CD4-positive, alpha-beta T cell treated with Interleukin-1 beta for 1 hour (primary cell): ENCODE measurements at regions not wholly inside any gene's neighbourhood (a gene's known extent, or its start where the extent isn't known, plus 50 kb on each side); places are given as distances from the start of the nearest gene placed in this dataset.

Source experiments
- DNase-seq, 2 donors: peaks; one replicate each; pipeline ENCODE4 v3.0.0-alpha.2; 2020 to 2022

DNA sequence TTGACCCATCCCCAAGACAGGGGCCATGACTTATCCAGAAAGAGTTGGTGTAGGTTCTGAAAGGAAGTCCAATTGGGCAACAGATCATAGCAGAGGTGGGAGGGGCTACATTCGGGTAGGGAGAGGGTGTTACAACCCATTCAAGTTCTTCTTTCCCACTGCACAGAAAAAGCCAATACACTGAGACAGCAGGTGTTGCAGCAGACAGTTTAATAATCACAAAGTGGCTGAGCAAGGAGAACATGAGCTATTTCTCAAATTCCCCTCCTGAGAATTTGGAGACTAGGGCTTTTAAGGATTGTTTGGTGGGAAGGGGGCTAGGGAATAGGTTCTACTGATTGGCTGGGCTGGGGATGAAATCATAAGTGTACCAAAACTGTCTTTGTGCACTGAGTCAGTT lies 328.4 kb upstream of the POU3F1 start:
- no peak for DNase-seq

GRCh38 chr1:38371505-38371844 lies 324.9 kb upstream of the POU3F1 start:
- DNase-seq, result no peak

DNA sequence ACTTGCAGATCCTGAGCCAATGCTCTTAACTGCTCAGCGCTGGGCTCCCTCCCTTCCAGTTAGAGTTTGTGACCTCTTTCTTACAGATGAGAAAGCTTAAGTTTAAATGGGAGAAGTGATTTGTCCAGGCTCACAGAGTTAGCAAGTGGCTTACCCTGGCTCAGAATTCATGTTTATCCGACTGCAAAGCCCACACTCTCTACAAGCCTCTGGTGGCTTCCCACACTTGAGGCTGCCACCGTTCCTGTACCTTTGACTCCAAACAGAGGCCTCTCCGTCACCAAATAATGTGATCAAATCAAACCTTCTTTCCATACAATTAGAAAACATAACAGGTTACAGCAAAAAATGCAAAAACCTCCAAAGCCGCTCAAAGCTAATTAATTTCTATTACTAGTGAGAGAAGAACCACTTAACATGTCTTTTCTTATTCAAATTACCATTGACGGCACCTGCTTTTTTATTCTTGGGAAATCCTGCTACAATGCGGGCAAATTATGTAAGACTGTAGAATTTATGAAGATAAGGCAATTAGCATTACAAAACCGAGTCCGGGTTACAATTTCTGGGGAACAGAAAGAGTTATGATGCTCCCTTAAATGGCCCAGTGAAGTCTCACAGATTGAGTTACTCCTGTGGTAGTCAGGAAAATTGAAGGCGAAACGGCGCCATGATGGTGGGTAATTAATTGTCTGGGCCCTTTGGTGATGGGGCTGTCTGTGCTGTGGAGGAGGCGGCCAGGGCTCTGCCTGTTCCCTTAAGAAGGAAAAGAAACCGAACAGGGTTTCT lies 324.3 kb upstream of the POU3F1 start:
- no peak for DNase-seq

DNA sequence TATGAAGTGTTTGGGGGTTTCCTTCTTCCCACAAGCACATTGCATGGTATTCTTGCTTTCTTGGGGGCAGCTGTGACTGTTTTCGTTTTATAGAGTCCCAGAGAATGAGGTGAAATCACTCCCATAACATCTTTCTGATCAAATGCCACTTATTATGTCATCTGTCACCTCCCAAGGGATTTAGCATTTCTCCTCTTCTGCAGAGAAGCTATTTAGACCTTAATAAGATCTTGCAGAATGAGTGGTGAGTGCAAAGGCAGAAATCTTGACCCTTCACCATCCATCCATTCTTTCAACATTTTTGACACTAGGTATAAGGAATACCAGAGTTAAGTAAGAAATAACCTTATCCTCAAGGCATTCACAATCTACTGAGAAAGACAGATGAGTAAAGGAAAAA lies 318.6 kb upstream of the POU3F1 start:
- no peak for DNase-seq

GRCh38 chr1:38361566-38361965 lies 315.0 kb upstream of the POU3F1 start:
- DNase-seq, result no peak

- no peak for DNase-seq
Observed at GRCh38 chr1:38360807-38361206, 314.2 kb upstream of the POU3F1 start.

GRCh38 chr1:38353956-38354355 lies 307.4 kb upstream of the POU3F1 start:
- DNase-seq, result no peak

DNA sequence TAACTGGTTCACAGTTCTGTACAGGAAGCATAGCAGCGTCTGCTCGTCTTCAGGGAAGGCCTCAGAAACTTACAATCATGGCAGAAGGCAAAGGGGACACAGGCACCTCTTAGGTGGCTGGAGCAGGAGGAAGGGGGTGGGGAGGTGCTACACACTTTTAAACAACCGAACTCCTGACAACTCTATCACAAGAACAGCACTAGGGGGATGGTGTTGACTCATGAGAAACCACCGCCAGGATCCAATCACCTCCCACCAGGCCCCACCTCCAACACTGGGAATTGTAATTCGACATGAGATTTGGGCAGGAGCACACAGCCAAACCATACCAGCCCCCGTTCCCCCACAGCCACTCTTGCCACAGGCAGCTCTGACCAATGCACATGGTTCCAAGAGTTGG lies 306.3 kb upstream of the POU3F1 start:
- no peak for DNase-seq

GRCh38 chr1:38347446-38348175 lies 301.0 kb upstream of the POU3F1 start:
- no peak for DNase-seq

GRCh38 chr1:38344716-38345115 lies 298.1 kb upstream of the POU3F1 start:
- no peak for DNase-seq

- DNase-seq, result no peak
Observed at GRCh38 chr1:38341694-38342093, 295.1 kb upstream of the POU3F1 start.

DNA sequence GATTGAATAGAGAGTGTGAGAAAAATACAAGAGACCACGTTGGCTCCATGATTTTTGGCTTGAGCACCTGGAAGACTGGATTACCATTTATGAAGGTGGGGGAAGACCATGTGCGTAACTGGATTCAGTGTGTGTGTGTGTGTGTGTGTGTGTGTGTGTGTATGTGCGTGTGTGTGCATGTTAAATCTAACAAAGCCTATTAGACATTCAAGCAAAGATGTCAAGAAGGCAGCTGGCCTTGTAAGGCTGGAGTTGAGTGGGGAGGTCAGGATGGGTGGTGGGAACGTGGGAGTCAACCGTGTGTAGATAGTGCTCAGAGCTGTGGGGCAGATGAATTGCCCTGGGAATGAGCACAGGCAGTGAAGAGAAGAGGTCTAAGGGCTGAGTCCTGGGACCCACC lies 293.8 kb upstream of the POU3F1 start:
- no peak for DNase-seq

GRCh38 chr1:38337711-38338110 lies 291.1 kb upstream of the POU3F1 start:
- DNase-seq, result no peak

GRCh38 chr1:38336961-38337360 lies 290.4 kb upstream of the POU3F1 start:
- DNase-seq, result no peak

- DNase-seq, result no peak
Observed at GRCh38 chr1:38336301-38336923, 289.8 kb upstream of the POU3F1 start.

DNA sequence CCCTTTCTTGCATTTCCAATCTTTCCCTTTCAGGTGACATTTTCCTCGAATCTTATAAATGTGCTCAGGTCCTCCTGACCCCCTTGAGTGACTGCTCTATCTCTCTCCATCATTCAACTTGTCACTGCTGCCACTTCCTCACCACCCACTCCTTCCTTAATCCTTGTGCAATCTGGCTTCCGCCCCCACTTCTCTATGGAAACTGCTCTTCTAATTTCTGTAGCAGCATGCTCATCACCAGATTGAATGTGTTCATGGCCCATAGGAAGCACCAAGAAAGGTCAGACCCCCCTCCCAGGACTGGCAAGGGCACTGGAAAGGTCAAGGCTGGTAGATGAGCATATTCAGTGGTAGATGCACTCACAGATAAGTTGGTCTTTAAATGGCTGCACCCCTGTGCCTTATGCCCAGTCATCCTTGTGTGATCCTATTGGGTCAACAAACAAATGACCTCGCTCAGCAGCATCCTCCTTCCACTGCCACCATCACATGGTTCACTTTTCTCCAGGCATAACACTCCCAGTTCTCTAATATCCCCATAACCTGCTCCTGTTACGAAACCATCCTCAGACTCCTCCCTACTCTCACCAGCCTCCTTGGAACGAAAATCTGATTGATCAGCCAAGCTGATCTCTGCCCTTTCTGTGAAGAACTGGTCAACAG lies 288.5 kb upstream of the POU3F1 start:
- DNase-seq, result no peak

GRCh38 chr1:38332649-38333310 lies 286.2 kb upstream of the POU3F1 start:
- DNase-seq, result no peak

GRCh38 chr1:38331496-38332210 lies 285.1 kb upstream of the POU3F1 start:
- no peak for DNase-seq

- no peak for DNase-seq
Observed at GRCh38 chr1:38330799-38331198, 284.2 kb upstream of the POU3F1 start.

GRCh38 chr1:38329644-38330043 lies 283.1 kb upstream of the POU3F1 start:
- DNase-seq, result no peak

GRCh38 chr1:38328278-38329035 lies 281.9 kb upstream of the POU3F1 start:
- no peak for DNase-seq

DNA sequence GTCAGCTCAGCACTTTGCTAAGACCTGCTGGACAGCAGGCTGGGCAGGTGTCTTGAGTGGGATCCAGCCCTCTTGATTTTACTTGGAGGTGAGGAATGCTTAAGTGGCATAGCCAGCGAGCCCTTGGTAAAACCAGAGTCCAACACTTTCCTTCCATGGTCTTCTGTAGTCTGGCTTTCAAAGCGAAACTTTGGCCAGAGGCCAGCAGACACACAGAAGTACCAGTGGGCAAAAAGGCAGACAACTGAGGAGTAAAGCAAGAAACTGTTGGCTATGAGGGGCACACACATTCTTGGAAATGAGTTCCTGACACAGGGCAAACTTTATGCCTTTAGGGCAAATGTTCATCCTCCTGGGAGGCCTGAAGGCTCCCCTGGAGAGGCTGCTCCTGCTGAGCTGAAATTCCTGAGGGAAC lies 281.0 kb upstream of the POU3F1 start:
- DNase-seq, result no peak
